Breast epithelium (tissue), 4 donors: ENCODE measurements at regions not wholly inside any gene's neighbourhood (a gene's known extent, or its start where the extent isn't known, plus 50 kb on each side); places are given as distances from the start of the nearest gene placed in this dataset.

Source experiments
- DNase-seq, 2 donors: peaks; one replicate each; pipeline ENCODE4 v3.0.0-alpha.2; 2019; ENCODE audit warnings: low spot score in 2 of 2
- H3K27ac ChIP-seq, 2 donors: fragments of 200-600 bp; sonication (generic) in 1 of 2; one replicate each; pipeline ENCODE4 v1.5.1; 2016 to 2019; ENCODE audit warnings: mild to moderate bottlenecking in 1 of 2
- H3K27me3 ChIP-seq, 2 donors: fragments of 200-600 bp; sonication (generic) in 1 of 2; one replicate each; pipeline versions ENCODE4 v1.5.1 to v1.6.0; 2017 to 2019; ENCODE audit warnings: control low read depth in 1 of 2, mild to moderate bottlenecking in 1 of 2
- H3K36me3 ChIP-seq: fragments of 200-600 bp; one replicate; pipeline ENCODE4 v1.5.1; 2019
- H3K4me1 ChIP-seq, 2 donors: fragments of 200-600 bp; sonication (generic); one replicate each; pipeline ENCODE4 v1.5.1; 2016 to 2019; ENCODE audit warnings: control low read depth in 1 of 2
- H3K4me3 ChIP-seq, 3 donors: fragments of 200-600 bp; sonication (generic); 1 replicate in 2 of 3; 2 replicates in 1 of 3; pipeline ENCODE4 v1.5.1; 2016 to 2019; ENCODE audit warnings: mild to moderate bottlenecking in 3 of 3, moderate library complexity in 2 of 3
- H3K9me3 ChIP-seq, 2 donors: fragments of 200-600 bp; sonication (generic) in 1 of 2; one replicate each; pipeline ENCODE4 v1.5.1; 2016 to 2019; ENCODE audit warnings: control low read depth in 1 of 2
- POLR2A ChIP-seq: fragments of 450-650 bp; IDR thresholded peaks from one replicate; pipeline ENCODE4 v1.6.1; 2016; ENCODE audit warnings: antibody characterized with exemption, mild to moderate bottlenecking, moderate library complexity
- POLR2AphosphoS5 ChIP-seq, 3 donors: sonication (generic); formaldehyde crosslinking; IDR thresholded peaks; one replicate each; pipeline ENCODE4 v1.6.1; 2017; ENCODE audit warnings: antibody characterized with exemption in 3 of 3
- intact Hi-C: fragments of 100-400 bp; cut with DNase I; formaldehyde crosslinking; loops from one replicate; pipeline ENCODE4 v1.15.1; 2023; ENCODE audit warnings: low total_unique reads
- TF ChIP-seq, protein P1 (sequence below), 3 donors: fragments of 450-650 bp; IDR thresholded peaks; one replicate each; pipeline ENCODE4 v1.5.1; 2016 to 2017; ENCODE audit warnings: antibody characterized with exemption in 3 of 3, mild to moderate bottlenecking in 3 of 3, moderate library complexity in 3 of 3

GRCh38 chr5:157924931-157925729, 66.2 kb upstream of the CLINT1 start:
- Histone ChIP-seq H3K4me3 (no peak overlapping the region), H3K9me3 (no peaks in the 10 kb centered on the region), H3K36me3 (no peaks in the 10 kb centered on the region), H3K4me1 (no peaks in the 10 kb centered on the region), H3K27me3 (no peaks in the 10 kb centered on the region), H3K27ac (no peak overlapping the region)
- DNase-seq = no peak
- TF ChIP-seq POLR2A (no peak), POLR2AphosphoS5 (IDR thresholded peaks at IDR 0.05) (no peak)
- TF ChIP-seq, protein P1, sequence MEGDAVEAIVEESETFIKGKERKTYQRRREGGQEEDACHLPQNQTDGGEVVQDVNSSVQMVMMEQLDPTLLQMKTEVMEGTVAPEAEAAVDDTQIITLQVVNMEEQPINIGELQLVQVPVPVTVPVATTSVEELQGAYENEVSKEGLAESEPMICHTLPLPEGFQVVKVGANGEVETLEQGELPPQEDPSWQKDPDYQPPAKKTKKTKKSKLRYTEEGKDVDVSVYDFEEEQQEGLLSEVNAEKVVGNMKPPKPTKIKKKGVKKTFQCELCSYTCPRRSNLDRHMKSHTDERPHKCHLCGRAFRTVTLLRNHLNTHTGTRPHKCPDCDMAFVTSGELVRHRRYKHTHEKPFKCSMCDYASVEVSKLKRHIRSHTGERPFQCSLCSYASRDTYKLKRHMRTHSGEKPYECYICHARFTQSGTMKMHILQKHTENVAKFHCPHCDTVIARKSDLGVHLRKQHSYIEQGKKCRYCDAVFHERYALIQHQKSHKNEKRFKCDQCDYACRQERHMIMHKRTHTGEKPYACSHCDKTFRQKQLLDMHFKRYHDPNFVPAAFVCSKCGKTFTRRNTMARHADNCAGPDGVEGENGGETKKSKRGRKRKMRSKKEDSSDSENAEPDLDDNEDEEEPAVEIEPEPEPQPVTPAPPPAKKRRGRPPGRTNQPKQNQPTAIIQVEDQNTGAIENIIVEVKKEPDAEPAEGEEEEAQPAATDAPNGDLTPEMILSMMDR (IDR thresholded peaks at IDR 0.05) = no peak
- intact Hi-C loops = no loop called here

GRCh38 chr5:157924490-157924889, 65.5 kb upstream of the CLINT1 start:
- intact Hi-C loops = no loop called here
- Histone ChIP-seq H3K27ac (no peak overlapping the region), H3K4me3 (no peak overlapping the region), H3K27me3 (no peaks in the 10 kb centered on the region), H3K9me3 (no peaks in the 10 kb centered on the region), H3K4me1 (no peaks in the 10 kb centered on the region), H3K36me3 (no peaks in the 10 kb centered on the region)
- TF ChIP-seq, protein P1 (IDR thresholded peaks at IDR 0.05) = no peak
- TF ChIP-seq POLR2A (no peak), POLR2AphosphoS5 (IDR thresholded peaks at IDR 0.05) (no peak)
- DNase-seq = no peak

DNA sequence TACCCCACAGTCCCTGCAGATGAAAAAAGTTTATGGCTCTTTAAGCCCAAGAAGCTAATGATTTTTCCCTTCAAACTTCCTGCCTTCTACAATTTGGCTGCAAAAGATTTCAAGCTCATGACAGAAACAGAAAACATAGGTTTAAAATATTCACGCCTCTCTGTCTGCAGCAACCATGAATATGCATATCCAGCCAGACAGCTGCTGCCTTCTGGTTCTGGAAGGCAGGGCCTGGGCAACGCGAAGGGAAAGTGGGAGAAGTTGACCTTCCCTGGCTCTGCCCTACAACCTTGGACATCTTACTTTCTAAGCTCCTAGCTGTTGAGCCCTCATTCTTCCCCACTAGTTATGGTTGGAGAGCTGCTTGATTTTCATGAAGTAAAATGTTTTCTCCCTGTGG, 64.8 kb upstream of the CLINT1 start:
- no peak overlapping the region for H3K4me3 ChIP-seq
- no peak overlapping the region for H3K27ac ChIP-seq
- intact Hi-C loops = no loop called here
- H3K4me1 ChIP-seq = no peaks in the 10 kb centered on the region
- H3K27me3 ChIP-seq = no peaks in the 10 kb centered on the region
- no peak for DNase-seq
- TF ChIP-seq POLR2AphosphoS5 (IDR thresholded peaks at IDR 0.05) = no peak
- no peak for TF ChIP-seq POLR2A
- TF ChIP-seq, protein P1 (IDR thresholded peaks at IDR 0.05) = no peak
- H3K9me3 ChIP-seq = no peaks in the 10 kb centered on the region
- H3K36me3 ChIP-seq = no peaks in the 10 kb centered on the region

GRCh38 chr5:157922026-157922425, 63.1 kb upstream of the CLINT1 start:
- H3K9me3 ChIP-seq = no peaks in the 10 kb centered on the region
- H3K27me3 ChIP-seq = no peaks in the 10 kb centered on the region
- intact Hi-C loops = no loop called here
- H3K4me1 ChIP-seq = peaks cover 0 to 13% of the 10 kb centered on the region in 2 donors
- no peak for DNase-seq
- TF ChIP-seq POLR2A = no peak
- TF ChIP-seq, protein P1 (IDR thresholded peaks at IDR 0.05) = no peak
- no peak for TF ChIP-seq POLR2AphosphoS5 (IDR thresholded peaks at IDR 0.05)
- no peak overlapping the region for H3K4me3 ChIP-seq
- H3K36me3 ChIP-seq = no peaks in the 10 kb centered on the region
- no peak overlapping the region for H3K27ac ChIP-seq

DNA sequence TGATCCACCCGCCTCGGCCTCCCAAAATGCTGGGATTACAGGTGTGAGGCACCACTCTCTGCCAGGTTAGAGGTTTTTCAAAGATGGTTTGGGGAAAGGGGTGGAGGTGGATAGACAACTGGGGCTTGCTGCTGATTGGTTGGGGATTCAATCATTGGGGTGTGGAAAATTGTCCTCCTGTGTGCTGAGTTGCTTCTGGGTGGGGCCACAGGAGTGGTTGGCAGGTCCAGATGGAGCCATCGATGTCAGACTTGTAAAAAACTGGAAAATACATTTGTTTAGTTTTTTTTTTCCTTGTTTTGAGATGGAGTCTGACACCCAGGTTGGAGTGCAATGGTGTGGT, 61.9 kb upstream of the CLINT1 start:
- intact Hi-C loops = no loop called here
- Histone ChIP-seq H3K4me1 (peaks cover 0 to 13% of the 10 kb centered on the region in 2 donors), H3K27me3 (no peaks in the 10 kb centered on the region), H3K4me3 (no peak overlapping the region), H3K9me3 (no peaks in the 10 kb centered on the region), H3K36me3 (no peaks in the 10 kb centered on the region), H3K27ac (no peak overlapping the region)
- TF ChIP-seq POLR2A = no peak
- TF ChIP-seq, protein P1 (IDR thresholded peaks at IDR 0.05) = no peak
- no peak for DNase-seq
